ENCODE measurements at regions not wholly inside any gene's neighbourhood (a gene's known extent, or its start where the extent isn't known, plus 50 kb on each side); places are given as distances from the start of the nearest gene placed in this dataset.
"Not testable (repeated sequence)": the region's sequence is repeated elsewhere in the genome, so short reads cannot be mapped to it uniquely, and the experiment has no call there.

GRCh38 chr13:84834201-84834600, 951.9 kb upstream of the SLITRK1 start:
- DNase-seq: no peak

GRCh38 chr13:84831666-84832657, 949.7 kb upstream of the SLITRK1 start:
- peak; percentile 8 for DNase-seq

GRCh38 chr13:84823528-84823927, 941.3 kb upstream of the SLITRK1 start:
- no peak for DNase-seq

- no peak for DNase-seq
Observed at GRCh38 chr13:84821261-84821660, 939.0 kb upstream of the SLITRK1 start.

- no peak for DNase-seq
Observed at GRCh38 chr13:84816567-84817105, 934.4 kb upstream of the SLITRK1 start.

GRCh38 chr13:84812789-84813188, 930.5 kb upstream of the SLITRK1 start:
- no peak for DNase-seq

- DNase-seq: no peak
Observed at GRCh38 chr13:84812078-84812477, 929.8 kb upstream of the SLITRK1 start.

GRCh38 chr13:84810781-84811180, 928.5 kb upstream of the SLITRK1 start:
- DNase-seq: no peak

- DNase-seq: no peak
Observed at GRCh38 chr13:84802073-84802472, 919.8 kb upstream of the SLITRK1 start.

- DNase-seq: no peak
Observed at GRCh38 chr13:84784443-84785153, 902.3 kb upstream of the SLITRK1 start.

GRCh38 chr13:84777316-84777715, 895.0 kb upstream of the SLITRK1 start:
- DNase-seq: no peak

GRCh38 chr13:84776593-84776992, 894.3 kb upstream of the SLITRK1 start:
- no peak for DNase-seq

- DNase-seq: not testable (repeated sequence)
Observed at GRCh38 chr13:84775920-84776319, 893.6 kb upstream of the SLITRK1 start.

- DNase-seq: no peak
Observed at GRCh38 chr13:84774111-84774510, 891.8 kb upstream of the SLITRK1 start.

GRCh38 chr13:84760956-84761355, 878.7 kb upstream of the SLITRK1 start:
- DNase-seq: no peak

GRCh38 chr13:84749126-84749525, 866.9 kb upstream of the SLITRK1 start:
- no peak for DNase-seq

- DNase-seq: no peak
Observed at GRCh38 chr13:84745051-84745551, 862.8 kb upstream of the SLITRK1 start.

- DNase-seq: no peak
Observed at GRCh38 chr13:84744203-84744602, 861.9 kb upstream of the SLITRK1 start.

GRCh38 chr13:84741253-84741652, 859.0 kb upstream of the SLITRK1 start:
- no peak for DNase-seq

GRCh38 chr13:84739021-84739420, 856.7 kb upstream of the SLITRK1 start:
- no peak for DNase-seq

- DNase-seq: no peak
Observed at GRCh38 chr13:84737661-84738060, 855.4 kb upstream of the SLITRK1 start.

GRCh38 chr13:84730376-84730775, 848.1 kb upstream of the SLITRK1 start:
- DNase-seq: no peak

GRCh38 chr13:84705982-84706710, 823.9 kb upstream of the SLITRK1 start:
- no peak for DNase-seq

All from activated gamma-delta T cell (primary cell).